Uterus (tissue), 3 donors: ENCODE measurements at regions not wholly inside any gene's neighbourhood (a gene's known extent, or its start where the extent isn't known, plus 50 kb on each side); places are given as distances from the start of the nearest gene placed in this dataset.

Source experiments
- DNase-seq, 2 donors: peaks; one replicate each; pipeline ENCODE4 v3.0.0-alpha.2; 2019 to 2020
- H3K27ac ChIP-seq, 2 donors: fragments of 200-600 bp; sonication (generic); 1 replicate in 1 of 2; 2 replicates in 1 of 2; pipeline ENCODE4 v1.5.1; 2016 to 2018
- H3K27me3 ChIP-seq, 2 donors: fragments of 200-600 bp; sonication (generic); one replicate each; pipeline ENCODE4 v1.5.1; 2018 to 2019; ENCODE audit warnings: control low read depth in 1 of 2
- H3K36me3 ChIP-seq, 2 donors: fragments of 200-600 bp; sonication (generic); one replicate each; pipeline ENCODE4 v1.5.1; 2019; ENCODE audit warnings: control low read depth in 1 of 2
- H3K4me1 ChIP-seq, 2 donors: fragments of 200-600 bp; sonication (generic); one replicate each; pipeline ENCODE4 v1.5.1; 2018 to 2019; ENCODE audit warnings: control low read depth in 1 of 2
- H3K4me3 ChIP-seq, 2 donors: fragments of 200-600 bp; sonication (generic); 1 replicate in 1 of 2; 2 replicates in 1 of 2; pipeline ENCODE4 v1.5.1; 2018 to 2019; ENCODE audit warnings: mild to moderate bottlenecking in 1 of 2
- H3K9me3 ChIP-seq, 2 donors: fragments of 200-600 bp; sonication (generic); one replicate each; pipeline ENCODE4 v1.5.1; 2019; ENCODE audit warnings: control low read depth in 1 of 2
- CTCF ChIP-seq, 4 experiments: fragments of 200-600 bp in 2 of 4; fragments of 450-650 bp in 2 of 4; sonication (generic) in 2 of 4; IDR thresholded peaks; one replicate each; pipeline ENCODE4 v1.5.1; 2016 to 2019; ENCODE audit warnings: antibody characterized with exemption in 4 of 4, mild to moderate bottlenecking in 2 of 4, moderate library complexity in 1 of 4
- POLR2A ChIP-seq, 2 donors: fragments of 450-650 bp; IDR thresholded peaks; one replicate each; pipeline ENCODE4 v1.6.1; 2016; ENCODE audit warnings: antibody characterized with exemption in 2 of 2, mild to moderate bottlenecking in 1 of 2, moderate library complexity in 1 of 2
- intact Hi-C: fragments of 100-400 bp; cut with DNase I; formaldehyde crosslinking; loops from one replicate; pipeline ENCODE4 v1.15.1; 2023; ENCODE audit warnings: low total_unique reads
- donor health status: DM: yes; HTN: yes; CAD: no.

- no peak for TF ChIP-seq CTCF (IDR thresholded peaks at IDR 0.05)
- TF ChIP-seq POLR2A (IDR thresholded peaks at IDR 0.05) = no peak
- no peak overlapping the region for H3K27ac ChIP-seq
- intact Hi-C loops = no loop called here
- no peaks in the 10 kb centered on the region for H3K36me3 ChIP-seq
- no peaks in the 10 kb centered on the region for H3K9me3 ChIP-seq
- H3K4me1 ChIP-seq = no peaks in the 10 kb centered on the region
- no peak for DNase-seq
- no peaks in the 10 kb centered on the region for H3K27me3 ChIP-seq
- no peak overlapping the region for H3K4me3 ChIP-seq
These were observed 164.2 kb downstream of the ACTL7B start for GRCh38 chr9:108691614-108692013.

- Histone ChIP-seq H3K27me3 (no peaks in the 10 kb centered on the region), H3K27ac (no peak overlapping the region), H3K9me3 (no peaks in the 10 kb centered on the region), H3K4me1 (no peaks in the 10 kb centered on the region), H3K4me3 (no peak overlapping the region), H3K36me3 (no peaks in the 10 kb centered on the region)
- TF ChIP-seq CTCF (IDR thresholded peaks at IDR 0.05) = no peak
- TF ChIP-seq POLR2A (IDR thresholded peaks at IDR 0.05) = no peak
- intact Hi-C loops = no loop called here
- DNase-seq = no peak
These were observed 167.1 kb downstream of the ACTL7B start for GRCh38 chr9:108688676-108689075.

GRCh38 chr9:108688051-108688450 lies 167.7 kb downstream of the ACTL7B start:
- TF ChIP-seq POLR2A (IDR thresholded peaks at IDR 0.05) (no peak), CTCF (IDR thresholded peaks at IDR 0.05) (no peak)
- Histone ChIP-seq H3K4me1 (no peaks in the 10 kb centered on the region), H3K27me3 (no peaks in the 10 kb centered on the region), H3K27ac (no peak overlapping the region), H3K4me3 (no peak overlapping the region), H3K36me3 (no peaks in the 10 kb centered on the region), H3K9me3 (no peaks in the 10 kb centered on the region)
- intact Hi-C loops = no loop called here
- no peak for DNase-seq

GRCh38 chr9:108687006-108687987 lies 168.5 kb downstream of the ACTL7B start:
- no peaks in the 10 kb centered on the region for H3K9me3 ChIP-seq
- no peak overlapping the region for H3K27ac ChIP-seq
- no peaks in the 10 kb centered on the region for H3K36me3 ChIP-seq
- no peaks in the 10 kb centered on the region for H3K27me3 ChIP-seq
- no peak overlapping the region for H3K4me3 ChIP-seq
- intact Hi-C loops = no loop called here
- no peak for TF ChIP-seq CTCF (IDR thresholded peaks at IDR 0.05)
- no peak for DNase-seq
- no peaks in the 10 kb centered on the region for H3K4me1 ChIP-seq

- Histone ChIP-seq H3K4me3 (no peak overlapping the region), H3K27me3 (no peaks in the 10 kb centered on the region), H3K4me1 (no peaks in the 10 kb centered on the region), H3K9me3 (no peaks in the 10 kb centered on the region), H3K27ac (no peak overlapping the region), H3K36me3 (no peaks in the 10 kb centered on the region)
- TF ChIP-seq POLR2A (IDR thresholded peaks at IDR 0.05) (no peak), CTCF (IDR thresholded peaks at IDR 0.05) (no peak)
- no peak for DNase-seq
- intact Hi-C loops = no loop called here
These were observed 171.3 kb downstream of the ACTL7B start for GRCh38 chr9:108684288-108685025.
